GM10248 (cell line): ENCODE measurements at regions not wholly inside any gene's neighbourhood (a gene's known extent, or its start where the extent isn't known, plus 50 kb on each side); places are given as distances from the start of the nearest gene placed in this dataset.

Experiments
- CTCF ChIA-PET: fragments of 300-600 bp; sonication (Branson Sonifier 250); formaldehyde crosslinking; extraction: SDS; loops from one replicate; lab custom pipeline; 2021; ENCODE audit warnings: antibody characterized with exemption; lab: Yijun Ruan, JAX
- POLR2A ChIA-PET: fragments of 350-650 bp; sonication (Branson Sonifier 250); formaldehyde crosslinking; extraction: SDS; loops from one replicate; lab custom pipeline; 2020; ENCODE audit warnings: antibody characterized with exemption; lab: Yijun Ruan, JAX
- DNase-seq: peaks from one replicate; pipeline ENCODE4 v3.0.0; 2012; ENCODE audit errors: extremely low spot score
- CTCF ChIP-seq: IDR thresholded peaks from 2 replicates; pipeline ENCODE4 v1.5.1; 2012; ENCODE audit warnings: mild to moderate bottlenecking, low read depth; ENCODE audit errors: extremely low read depth, missing control alignments, control extremely low read depth

DNA sequence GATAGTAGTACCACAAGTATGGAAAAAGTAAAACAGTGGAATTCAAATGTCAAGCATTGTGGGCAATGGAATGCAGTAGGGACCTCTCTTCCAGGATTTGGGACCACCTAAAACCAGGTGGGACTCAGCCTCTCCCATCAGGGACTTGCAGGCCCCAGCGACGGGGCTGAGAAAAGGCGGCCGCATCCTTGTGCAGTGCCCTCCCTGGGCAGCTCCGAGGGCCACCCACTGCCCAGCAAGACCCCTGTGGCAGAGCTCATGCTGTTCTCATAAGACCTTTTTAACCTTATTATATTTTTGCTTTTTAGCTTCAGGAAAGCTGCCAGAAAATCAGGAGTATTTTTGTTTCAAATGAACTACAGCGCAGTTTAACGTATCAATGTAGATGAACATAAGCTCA, 142.6 kb upstream of the RPS6KA2 start:
- DNase-seq: no peak
- ChIA-PET CTCF (interaction anchor here (1.1 to 1.9 kb wide), 5 partner anchors 10 to 520 kb away, joined by 3 to 5 read pairs (median 4); no protein-coding TSS in a partner anchor), POLR2A (no interaction called here)
- TF ChIP-seq CTCF: no peak

- no peak for DNase-seq
- POLR2A ChIA-PET: no interaction called here
- TF ChIP-seq CTCF: no peak
- CTCF ChIA-PET: interaction anchor here (1.6 to 1.9 kb wide), 2 partner anchors 9 to 221 kb away, joined by 4 to 5 read pairs; no protein-coding TSS in a partner anchor
These were observed 141.7 kb upstream of the RPS6KA2 start for GRCh38 chr6:166768761-166769160.

GRCh38 chr6:166767230-166767629, 140.2 kb upstream of the RPS6KA2 start:
- ChIA-PET CTCF (interaction anchor here (1.3 to 3.9 kb wide), 3 partner anchors 8 to 223 kb away, joined by 3 to 29 read pairs (median 5); no protein-coding TSS in a partner anchor), POLR2A (no interaction called here)
- TF ChIP-seq CTCF: no peak
- DNase-seq: no peak

DNA sequence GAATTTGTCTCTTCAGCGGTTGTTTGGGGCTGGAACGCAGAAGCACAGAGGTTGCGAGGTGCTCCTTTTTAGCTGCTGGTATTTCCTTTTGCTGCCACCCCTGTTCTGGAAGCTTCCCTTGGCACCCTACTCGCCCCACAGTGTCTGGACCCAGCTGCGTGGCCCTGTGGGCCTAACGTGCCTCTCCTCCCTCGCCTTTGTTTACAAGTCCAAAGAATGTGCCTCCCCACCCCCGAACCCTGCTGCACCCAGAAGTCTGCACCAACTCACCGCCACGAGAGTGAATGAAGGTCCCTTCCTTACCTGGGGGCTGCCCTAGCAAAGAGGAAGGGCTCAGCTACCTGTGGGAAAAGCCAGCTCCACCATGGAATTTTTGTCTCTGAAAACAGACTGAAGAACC, 139.7 kb upstream of the RPS6KA2 start:
- ChIA-PET CTCF (interaction anchor here (1.3 to 3.9 kb wide), 3 partner anchors 8 to 223 kb away, joined by 3 to 29 read pairs (median 5); no protein-coding TSS in a partner anchor), POLR2A (no interaction called here)
- DNase-seq: no peak
- no peak for TF ChIP-seq CTCF

- no peak for DNase-seq
- no peak for TF ChIP-seq CTCF
- ChIA-PET CTCF (interaction anchor here (3.9 kb wide), 1 partner anchor 10 kb away, joined by 29 read pairs; no protein-coding TSS in a partner anchor), POLR2A (no interaction called here)
These were observed 138.1 kb upstream of the RPS6KA2 start for GRCh38 chr6:166765234-166765541.

DNA sequence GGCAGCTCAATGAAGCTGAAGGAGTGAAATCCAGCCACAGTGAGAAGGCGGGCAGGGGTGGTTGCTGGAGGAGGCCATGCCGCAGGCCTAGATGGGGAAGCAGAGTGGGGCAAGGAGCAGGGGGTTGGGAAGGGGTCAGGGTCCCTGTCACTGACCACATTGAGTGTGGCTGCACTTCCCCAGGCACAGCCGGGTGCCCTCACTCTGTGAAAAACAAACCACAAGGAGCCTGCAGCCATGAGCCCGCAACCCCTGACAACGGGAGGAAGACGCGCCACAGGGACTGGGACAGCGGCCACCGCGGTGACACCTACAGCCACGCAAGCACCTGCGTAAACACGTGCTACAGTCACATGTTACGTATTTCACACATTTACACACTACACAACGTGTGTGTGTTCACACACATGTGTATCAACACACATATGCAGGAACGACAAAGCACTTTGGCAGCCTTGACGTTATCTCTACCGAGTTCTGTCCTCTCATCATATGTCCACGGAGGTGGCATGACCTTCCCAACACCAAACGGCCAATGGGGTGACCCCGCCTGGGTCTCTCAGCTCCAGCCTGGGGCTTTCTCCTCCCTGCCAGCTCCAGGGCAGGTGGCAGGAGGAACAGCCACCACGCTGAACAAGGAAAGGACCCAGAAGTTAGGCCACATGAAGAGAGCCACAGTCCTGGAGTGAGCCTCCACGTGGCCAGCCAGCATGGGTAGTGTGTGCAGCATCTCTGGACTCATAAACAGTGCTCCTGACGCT, 137.6 kb upstream of the RPS6KA2 start:
- CTCF ChIA-PET: interaction anchor here (3.9 kb wide), 1 partner anchor 10 kb away, joined by 29 read pairs; no protein-coding TSS in a partner anchor
- DNase-seq: no peak
- no peak for TF ChIP-seq CTCF
- POLR2A ChIA-PET: no interaction called here
